Activated CD8-positive, alpha-beta T cell treated with anti-CD3 and anti-CD28 coated beads for 36 hours (primary cell): ENCODE measurements at regions not wholly inside any gene's neighbourhood (a gene's known extent, or its start where the extent isn't known, plus 50 kb on each side); places are given as distances from the start of the nearest gene placed in this dataset.

ENCODE experiments used
- ATAC-seq: fragments of 200-7000 bp; cut with Tn5 transposase; one replicate; pipeline ENCODE4 v1.10.0; 2021; ENCODE audit warnings: mild to moderate bottlenecking, moderate library complexity
- CTCF ChIA-PET: fragments of 350-600 bp; sonication (Branson Sonifier 250); formaldehyde crosslinking; loops from one replicate; lab custom pipeline; 2021; ENCODE audit warnings: antibody characterized with exemption; lab: Charles Lee
- POLR2A ChIA-PET: fragments of 350-600 bp; sonication (Branson Sonifier 250); formaldehyde crosslinking; loops from one replicate; lab custom pipeline; 2021; ENCODE audit warnings: antibody characterized with exemption; lab: Charles Lee
- DNase-seq: peaks from one replicate; pipeline ENCODE4 v3.0.0-alpha.2; 2020
- H3K27ac Mint-ChIP-seq: one replicate; pipeline ENCODE4 v1.8.0; 2021; ENCODE audit warnings: mild to moderate bottlenecking, mixed read lengths
- H3K27me3 Mint-ChIP-seq: one replicate; pipeline ENCODE4 v1.8.0; 2021; ENCODE audit warnings: mixed read lengths
- H3K36me3 Mint-ChIP-seq: one replicate; pipeline ENCODE4 v1.8.0; 2021; ENCODE audit warnings: low read depth, mixed read lengths
- H3K4me1 Mint-ChIP-seq: one replicate; pipeline ENCODE4 v1.8.0; 2021; ENCODE audit warnings: low read depth, mixed read lengths
- H3K4me3 Mint-ChIP-seq: one replicate; pipeline ENCODE4 v1.8.0; 2021; ENCODE audit warnings: mild to moderate bottlenecking, moderate library complexity, mixed read lengths
- H3K9me3 Mint-ChIP-seq: one replicate; pipeline ENCODE4 v1.8.0; 2021; ENCODE audit warnings: mixed read lengths
- CTCF ChIP-seq: fragments of 200-600 bp; IDR thresholded peaks from one replicate; pipeline ENCODE4 v1.8.0; 2022; ENCODE audit warnings: antibody characterized with exemption, mild to moderate bottlenecking
- intact Hi-C: fragments of 100-400 bp; cut with micrococcal nuclease; formaldehyde crosslinking; loops from one replicate; pipeline ENCODE4 v1.10.0; 2022

GRCh38 chr9:135332516-135332915, 147.1 kb upstream of the PPP1R26 start:
- no peak for TF ChIP-seq CTCF
- CTCF ChIA-PET: no interaction called here
- Mint-ChIP-seq H3K4me3 (no peak overlapping the region), H3K36me3 (no peaks in the 10 kb centered on the region), H3K9me3 (no peaks in the 10 kb centered on the region), H3K4me1 (no peaks in the 10 kb centered on the region), H3K27me3 (peaks cover 3% of the 10 kb centered on the region), H3K27ac (no peak overlapping the region)
- ATAC-seq: no peak
- POLR2A ChIA-PET: no interaction called here
- intact Hi-C loops: no loop called here
- DNase-seq: no peak

- no peaks in the 10 kb centered on the region for H3K36me3 Mint-ChIP-seq
- CTCF ChIA-PET: no interaction called here
- DNase-seq (no peak), ATAC-seq (no peak)
- H3K4me1 Mint-ChIP-seq: no peaks in the 10 kb centered on the region
- POLR2A ChIA-PET: no interaction called here
- H3K4me3 Mint-ChIP-seq: no peak overlapping the region
- TF ChIP-seq CTCF: no peak
- no peaks in the 10 kb centered on the region for H3K9me3 Mint-ChIP-seq
- no peaks in the 10 kb centered on the region for H3K27me3 Mint-ChIP-seq
- intact Hi-C loops: no loop called here
- H3K27ac Mint-ChIP-seq: no peak overlapping the region
These were observed 146.4 kb upstream of the PPP1R26 start for GRCh38 chr9:135332979-135333748.

GRCh38 chr9:135334953-135335460, 144.6 kb upstream of the PPP1R26 start:
- Mint-ChIP-seq H3K4me3 (no peak overlapping the region), H3K27me3 (no peaks in the 10 kb centered on the region), H3K9me3 (no peaks in the 10 kb centered on the region), H3K4me1 (no peaks in the 10 kb centered on the region), H3K27ac (no peak overlapping the region), H3K36me3 (no peaks in the 10 kb centered on the region)
- TF ChIP-seq CTCF: no peak
- ATAC-seq (no peak), DNase-seq (no peak)
- intact Hi-C loops: no loop called here
- POLR2A ChIA-PET: no interaction called here
- CTCF ChIA-PET: no interaction called here

GRCh38 chr9:135335691-135336181, 143.8 kb upstream of the PPP1R26 start:
- Mint-ChIP-seq H3K4me1 (no peaks in the 10 kb centered on the region), H3K36me3 (no peaks in the 10 kb centered on the region), H3K27ac (no peak overlapping the region), H3K27me3 (no peaks in the 10 kb centered on the region), H3K9me3 (no peaks in the 10 kb centered on the region), H3K4me3 (no peak overlapping the region)
- intact Hi-C loops: no loop called here
- no peak for TF ChIP-seq CTCF
- ChIA-PET POLR2A (no interaction called here), CTCF (no interaction called here)
- ATAC-seq (no peak), DNase-seq (no peak)

GRCh38 chr9:135336722-135337527, 142.7 kb upstream of the PPP1R26 start:
- Mint-ChIP-seq H3K36me3 (no peaks in the 10 kb centered on the region), H3K4me3 (no peak overlapping the region), H3K9me3 (no peaks in the 10 kb centered on the region), H3K27me3 (no peaks in the 10 kb centered on the region), H3K4me1 (no peaks in the 10 kb centered on the region), H3K27ac (no peak overlapping the region)
- POLR2A ChIA-PET: no interaction called here
- intact Hi-C loops: no loop called here
- no peak for ATAC-seq
- no peak for DNase-seq
- CTCF ChIA-PET: no interaction called here
- TF ChIP-seq CTCF: no peak
